GM18511 (cell line): ENCODE measurements at regions not wholly inside any gene's neighbourhood (a gene's known extent, or its start where the extent isn't known, plus 50 kb on each side); places are given as distances from the start of the nearest gene placed in this dataset.
"Not testable (repeated sequence)": the region's sequence is repeated elsewhere in the genome, so short reads cannot be mapped to it uniquely, and the experiment has no call there.

ENCODE experiments used
- ATAC-seq: cut with Tn5 transposase; IDR thresholded peaks from one replicate; pipeline ENCODE4 v1.9.1; 2021; ENCODE audit warnings: mild to moderate bottlenecking, moderate library complexity; ENCODE audit not compliant: unreplicated experiment

DNA sequence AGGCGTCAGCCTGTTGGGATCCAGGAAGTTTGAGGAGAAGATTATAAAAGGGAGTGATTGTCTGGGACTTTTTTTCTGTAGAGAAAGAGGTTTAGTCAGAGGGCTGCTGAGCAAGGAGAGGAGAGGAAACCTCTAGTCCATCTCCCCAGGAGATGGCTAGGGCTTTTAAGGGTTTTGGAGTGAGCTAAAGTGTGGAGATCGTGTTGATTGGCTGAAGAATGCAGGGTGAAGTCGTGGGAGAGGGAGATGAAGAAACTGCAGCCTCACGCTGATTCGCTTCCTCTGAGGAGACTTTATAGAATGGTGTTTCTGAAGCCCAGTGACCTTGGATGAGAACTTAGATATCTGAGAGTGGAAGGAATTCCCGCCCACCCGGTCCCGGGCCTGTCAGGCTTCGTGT is 193.7 kb upstream of the PWP1 start:
- no peak for ATAC-seq

DNA sequence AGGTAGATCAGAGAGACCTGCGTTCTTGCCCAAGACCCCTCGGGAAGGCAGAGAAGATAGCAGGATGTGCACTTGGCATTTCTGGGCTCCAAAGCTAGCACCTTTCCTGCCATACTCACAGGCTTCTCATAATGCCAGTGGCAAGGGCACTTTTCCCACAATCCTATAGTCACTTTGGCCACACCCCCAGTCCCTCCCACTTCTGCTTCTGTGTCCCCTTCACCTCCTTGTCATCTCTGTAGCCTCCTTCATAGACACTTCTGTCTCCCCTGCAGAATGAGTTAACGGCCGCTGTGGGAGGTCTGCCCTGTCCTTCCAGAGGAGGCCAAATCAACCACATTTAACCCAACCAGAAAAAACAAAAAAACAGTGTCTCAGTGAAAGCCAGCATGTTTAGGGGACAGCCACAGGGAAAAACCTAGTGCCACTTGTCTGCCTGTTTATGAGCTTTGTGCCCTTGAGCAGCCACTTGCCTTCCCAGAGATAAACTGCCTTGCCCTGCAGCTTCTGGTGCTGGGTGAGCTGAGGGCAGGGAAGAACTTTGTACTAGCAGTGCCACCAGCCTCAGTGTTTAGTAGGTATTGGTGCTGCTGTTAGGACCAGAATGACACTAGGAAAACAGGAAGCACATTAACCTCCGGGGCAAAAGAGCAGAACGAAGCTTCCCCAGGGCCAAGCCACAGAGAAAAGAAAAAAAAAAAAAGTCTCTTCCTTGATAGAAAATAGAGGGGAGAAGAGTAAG is 193.0 kb upstream of the PWP1 start:
- ATAC-seq: no peak

DNA sequence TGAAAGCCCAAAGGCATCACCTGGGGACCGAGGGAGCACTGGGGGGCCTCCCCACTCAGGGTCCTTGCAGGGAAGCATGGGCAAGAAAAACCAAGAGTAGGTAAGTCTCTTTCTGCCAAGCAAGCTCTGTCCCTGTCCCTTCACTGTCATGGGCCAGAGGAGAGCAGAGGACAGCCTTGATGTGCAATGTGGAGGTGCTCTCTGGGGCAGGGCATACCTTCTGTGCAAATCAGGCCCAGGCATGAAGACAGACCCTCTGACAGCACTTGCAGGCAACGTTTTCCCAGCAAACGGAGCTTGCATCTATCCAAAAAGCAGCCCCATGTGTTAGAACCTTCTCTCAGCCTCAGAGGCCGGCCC is 192.5 kb upstream of the PWP1 start:
- no peak for ATAC-seq

DNA sequence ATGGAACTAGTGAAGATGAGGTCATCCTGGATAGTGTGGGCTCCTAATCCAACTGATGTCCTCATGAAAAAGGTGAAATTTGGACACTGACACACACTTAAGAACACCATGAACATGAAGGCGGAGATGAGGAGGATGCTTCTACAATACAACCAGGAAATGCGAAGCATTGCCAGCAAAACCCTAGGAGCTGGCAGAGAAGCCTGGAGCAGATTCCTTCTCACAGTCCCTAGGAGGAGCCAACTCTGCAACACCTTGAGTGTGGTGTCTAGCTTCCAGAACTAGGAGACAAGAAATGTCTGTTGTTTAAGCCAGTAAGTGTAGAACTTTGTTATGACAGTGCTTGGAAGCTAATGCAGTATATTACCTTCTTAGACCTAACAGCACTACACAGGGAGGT is 191.9 kb upstream of the PWP1 start:
- ATAC-seq: no peak

DNA sequence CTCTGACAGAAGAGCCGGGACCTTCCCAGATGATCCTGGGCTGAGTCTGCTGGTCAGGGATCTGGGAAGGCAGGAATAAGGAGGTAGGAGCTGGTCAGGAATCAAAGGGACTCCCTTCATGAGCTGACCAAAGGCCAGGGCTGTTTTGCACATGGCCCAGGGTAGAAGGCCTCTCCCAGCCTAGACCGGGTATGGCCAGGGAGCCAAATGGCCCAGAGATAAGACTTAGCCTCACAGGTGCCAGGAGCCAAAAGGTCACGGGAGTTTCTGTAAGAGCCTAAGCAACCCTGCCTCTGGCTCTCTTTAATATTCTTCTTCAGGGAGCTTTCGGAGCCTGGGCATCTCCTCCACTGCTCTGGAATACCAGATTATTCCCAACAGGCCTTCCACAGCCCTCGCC is 191.3 kb upstream of the PWP1 start:
- ATAC-seq: no peak

DNA sequence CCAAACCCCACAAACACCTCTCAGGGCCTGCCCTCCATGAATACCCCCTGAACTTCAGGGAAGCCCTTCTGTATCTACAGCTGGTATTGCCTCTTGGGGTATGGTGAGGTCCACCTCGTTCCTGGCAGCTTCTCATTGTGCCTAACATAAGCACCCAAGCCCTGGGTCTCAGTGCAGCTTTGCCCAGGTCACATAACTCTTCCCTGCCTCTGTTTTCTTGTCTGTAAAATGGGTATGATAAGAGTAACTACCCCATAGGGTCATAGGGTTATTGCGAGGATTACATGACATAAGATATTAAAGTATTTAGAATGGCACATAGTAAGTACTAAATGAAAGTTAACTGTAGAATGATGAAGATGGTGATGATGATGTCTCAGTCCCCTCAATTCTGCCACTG is 190.0 kb upstream of the PWP1 start:
- ATAC-seq: no peak

DNA sequence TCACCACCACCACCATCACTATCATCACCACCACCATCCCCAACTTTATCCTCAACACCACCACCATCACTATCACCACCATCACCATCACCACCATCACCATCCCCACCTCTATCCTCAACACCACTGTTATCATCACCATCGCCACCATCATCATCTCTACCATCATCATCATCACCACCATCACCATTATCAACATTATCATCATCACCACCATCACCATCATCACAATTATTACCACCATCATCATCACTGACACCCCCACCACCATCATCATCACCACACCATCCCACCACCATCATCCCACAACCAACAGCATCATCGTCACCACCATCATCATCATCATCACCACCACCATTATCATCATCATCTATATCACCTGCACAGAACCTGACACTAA is 188.4 kb upstream of the PWP1 start:
- ATAC-seq: no peak

DNA sequence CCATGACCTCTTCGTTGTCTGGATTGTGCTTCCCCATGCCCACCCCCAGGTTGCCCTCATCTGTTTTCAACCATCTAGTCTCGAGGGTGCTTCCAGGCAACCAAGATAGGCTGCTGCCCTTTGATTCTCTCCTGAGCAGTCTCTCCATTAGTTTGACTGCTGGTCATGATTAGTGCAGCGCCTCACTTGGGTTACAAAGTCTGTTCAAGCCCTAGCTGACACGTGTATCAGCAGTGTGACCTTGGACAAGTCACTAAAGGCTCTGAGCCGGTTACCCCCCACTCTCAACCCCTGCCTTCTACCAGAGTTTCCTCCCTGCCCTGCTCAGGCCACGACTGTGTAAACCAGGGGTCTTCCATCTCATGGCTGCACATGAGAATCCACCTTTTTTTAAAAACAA is 185.3 kb upstream of the PWP1 start:
- no peak for ATAC-seq

DNA sequence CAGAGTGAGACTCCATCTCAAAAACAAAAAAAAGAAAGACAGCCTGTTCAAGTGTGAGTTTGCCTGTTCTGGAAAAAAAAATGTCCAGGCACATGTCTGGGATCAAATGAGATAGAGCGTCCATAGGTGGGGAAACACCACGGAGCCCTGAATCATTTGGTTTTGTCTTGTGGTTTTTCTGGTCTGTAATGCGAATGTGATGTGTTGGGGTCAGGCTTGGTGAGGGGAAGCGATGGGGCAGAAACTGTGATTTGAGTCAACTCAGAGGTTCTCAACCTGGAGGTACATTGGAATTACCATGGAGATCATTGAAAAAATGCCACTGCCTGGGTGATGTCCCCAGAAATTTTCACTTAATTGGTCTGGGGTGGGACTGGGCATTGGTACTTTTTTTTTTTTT is 183.9 kb upstream of the PWP1 start:
- no peak for ATAC-seq

DNA sequence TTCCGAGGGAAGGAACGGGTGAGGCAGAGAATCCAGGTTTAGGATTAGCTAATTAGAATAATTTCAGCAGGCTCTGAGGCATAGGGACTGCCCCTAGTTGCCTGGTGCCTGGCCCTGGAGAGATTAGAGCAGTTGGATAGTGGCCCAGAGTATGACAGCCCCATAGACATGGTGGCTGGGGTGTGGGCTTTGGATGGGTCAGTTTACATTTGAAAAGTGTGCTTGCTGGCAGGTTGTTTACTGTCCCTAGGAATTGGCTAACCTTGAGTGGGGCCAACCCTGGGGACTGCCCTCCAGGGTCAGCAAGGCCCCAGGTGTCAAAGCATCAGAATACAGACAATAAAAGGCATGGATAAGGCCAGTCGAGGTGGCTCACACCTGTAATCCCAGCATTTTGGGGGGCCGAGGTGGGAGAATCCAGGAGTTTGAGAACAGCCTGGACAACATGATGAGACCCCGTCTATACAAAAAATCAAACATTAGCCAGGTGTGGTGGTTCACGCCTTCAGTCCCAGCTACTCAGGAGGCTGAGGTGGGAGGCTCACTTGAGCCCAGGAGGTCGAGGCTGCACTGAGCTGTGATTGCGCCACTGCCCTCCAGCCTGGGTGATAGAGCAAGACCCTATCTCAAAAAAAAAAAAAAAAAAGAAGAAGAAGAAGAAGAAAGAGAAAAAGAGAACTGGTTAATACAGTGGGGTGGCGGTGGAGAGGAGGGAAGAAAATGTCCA is 182.3 kb upstream of the PWP1 start:
- no peak for ATAC-seq

DNA sequence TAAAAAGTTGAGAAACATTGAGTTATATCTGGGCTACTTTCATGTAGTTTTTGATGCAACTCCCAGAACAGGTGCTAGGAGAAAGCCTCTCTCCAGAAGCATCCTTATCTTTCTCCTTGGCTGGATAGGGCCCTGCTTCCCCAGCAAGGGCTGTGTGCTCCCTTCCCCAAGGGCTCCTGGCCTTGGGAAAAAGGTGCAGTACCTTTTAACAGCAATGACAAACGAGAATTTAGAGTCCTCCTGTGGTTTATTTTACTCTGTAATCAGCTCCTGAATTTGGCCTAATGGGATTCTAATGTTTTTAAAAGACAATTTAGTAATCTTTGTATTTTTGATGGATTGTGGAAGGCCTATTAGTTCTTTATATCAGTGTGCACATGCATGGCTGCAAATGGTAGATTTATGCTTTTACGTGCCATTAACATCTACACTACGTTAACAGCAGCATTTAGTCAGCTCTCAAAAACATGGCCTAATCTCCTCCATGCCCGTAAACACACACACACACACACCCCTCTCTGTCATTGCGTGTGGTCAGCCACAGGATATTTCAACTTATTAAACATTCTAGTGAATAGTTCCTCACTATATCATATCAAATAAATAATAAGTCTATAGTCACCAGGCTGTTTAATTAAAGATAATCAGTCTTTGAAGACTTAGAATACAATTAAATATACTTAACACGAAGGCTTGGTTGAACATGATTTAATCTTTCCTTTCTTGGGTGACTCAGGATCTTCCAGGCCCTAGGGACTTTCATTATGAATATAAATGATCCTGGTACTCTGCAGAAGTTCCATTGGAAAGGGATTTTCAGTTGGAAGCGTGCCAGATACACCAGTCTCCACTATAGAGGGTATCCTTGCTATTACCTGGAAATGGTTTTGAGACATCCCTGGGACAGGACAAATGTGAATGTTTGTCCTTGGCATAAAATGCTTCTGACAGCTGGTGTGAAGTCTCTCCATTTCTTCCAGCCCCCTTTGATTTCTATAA is 181.4 kb upstream of the PWP1 start:
- ATAC-seq: no peak

DNA sequence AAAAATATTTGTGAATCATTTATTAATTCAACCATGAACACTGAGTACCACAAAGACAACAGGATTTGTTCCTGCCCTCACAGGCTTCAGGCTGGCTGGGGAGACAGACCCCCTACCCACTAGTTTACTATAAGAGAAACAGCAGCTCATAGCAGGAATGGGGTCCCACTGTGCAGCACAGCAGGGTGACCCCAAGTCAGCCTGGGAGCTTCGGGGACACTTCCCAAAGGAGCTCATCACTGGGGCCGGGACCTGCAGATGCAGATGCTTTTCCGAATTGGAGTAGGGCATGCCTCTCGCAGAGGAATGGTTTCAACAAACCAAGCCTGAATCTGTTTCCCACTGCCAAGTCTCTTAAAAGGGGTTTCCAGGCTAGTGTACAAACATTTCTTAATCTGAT is 176.2 kb upstream of the PWP1 start:
- ATAC-seq: no peak

DNA sequence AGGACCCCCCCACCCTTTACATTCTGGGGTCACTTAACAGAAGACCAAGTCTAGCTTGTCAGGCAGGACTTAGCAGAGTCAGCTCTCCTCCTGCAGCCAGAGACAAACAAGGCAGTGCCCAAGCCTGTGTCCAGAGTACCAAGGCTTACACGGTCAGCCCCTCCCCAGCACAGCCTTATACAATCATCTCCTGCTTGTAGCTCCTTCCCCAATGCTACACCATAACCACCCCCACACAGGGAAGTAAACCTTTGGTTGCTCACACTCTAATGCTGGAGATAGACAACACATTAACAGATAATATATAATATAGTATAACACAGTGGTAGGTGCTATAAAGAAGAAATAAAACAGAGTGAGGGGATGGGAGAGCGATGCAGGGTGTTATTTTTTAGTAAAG is 175.4 kb upstream of the PWP1 start:
- no peak for ATAC-seq

DNA sequence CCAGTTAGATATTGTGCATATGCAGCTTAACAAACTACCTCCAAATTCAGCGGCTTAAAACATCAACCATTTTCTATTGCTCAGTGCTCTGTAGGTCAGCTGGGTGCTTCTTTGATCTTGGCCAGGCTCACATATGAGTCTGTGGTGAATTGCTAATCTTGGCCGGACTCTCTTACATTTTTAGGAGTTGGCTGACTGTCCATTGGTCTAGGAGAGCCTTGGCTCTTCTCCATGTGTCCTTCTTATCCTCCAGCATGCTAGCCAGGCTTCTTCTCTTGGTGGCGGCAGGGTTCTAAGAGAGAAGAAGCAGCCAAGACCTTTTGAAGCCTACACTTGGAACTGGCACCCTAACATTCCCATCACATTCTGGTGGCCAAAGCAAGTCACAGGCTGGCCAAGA is 174.3 kb upstream of the PWP1 start:
- no peak for ATAC-seq

DNA sequence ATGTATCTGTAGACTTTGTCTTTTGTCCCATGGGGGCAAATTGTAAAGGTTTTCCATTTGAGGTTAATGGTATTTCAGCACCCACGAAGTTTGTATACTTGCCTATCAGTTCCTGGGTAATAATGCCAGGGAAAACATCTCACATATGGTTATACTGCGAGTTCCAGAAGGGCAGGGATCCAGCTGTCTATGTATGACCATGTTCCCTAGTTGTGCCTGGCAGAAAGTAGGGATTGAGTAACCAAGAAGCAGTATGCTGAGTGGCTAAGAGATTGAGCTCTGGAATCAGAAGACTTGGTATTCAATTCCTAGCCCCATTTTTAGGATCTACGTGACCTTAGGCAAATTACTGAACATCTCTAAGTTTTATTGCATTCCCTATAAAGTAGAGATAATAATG is 173.2 kb upstream of the PWP1 start:
- ATAC-seq: no peak

DNA sequence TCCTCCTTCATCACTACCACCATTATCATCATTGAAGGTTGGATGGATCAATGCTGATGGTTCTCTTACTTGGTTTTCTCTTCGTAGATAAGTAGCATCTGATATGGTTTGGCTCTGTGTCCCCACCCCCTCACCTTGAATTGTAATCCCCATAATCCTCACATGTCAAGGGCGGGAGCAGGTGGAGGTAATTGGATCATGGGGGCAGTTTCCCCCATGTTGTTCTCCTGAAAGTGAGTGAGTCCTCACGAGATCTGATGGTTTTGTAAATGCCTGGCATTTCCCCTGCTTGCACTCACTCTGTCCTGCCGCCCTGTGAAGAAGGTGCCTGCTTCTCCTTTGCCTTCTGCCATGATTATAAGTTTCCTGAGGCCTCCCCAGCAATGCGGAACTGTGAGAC is 172.4 kb upstream of the PWP1 start:
- no peak for ATAC-seq

DNA sequence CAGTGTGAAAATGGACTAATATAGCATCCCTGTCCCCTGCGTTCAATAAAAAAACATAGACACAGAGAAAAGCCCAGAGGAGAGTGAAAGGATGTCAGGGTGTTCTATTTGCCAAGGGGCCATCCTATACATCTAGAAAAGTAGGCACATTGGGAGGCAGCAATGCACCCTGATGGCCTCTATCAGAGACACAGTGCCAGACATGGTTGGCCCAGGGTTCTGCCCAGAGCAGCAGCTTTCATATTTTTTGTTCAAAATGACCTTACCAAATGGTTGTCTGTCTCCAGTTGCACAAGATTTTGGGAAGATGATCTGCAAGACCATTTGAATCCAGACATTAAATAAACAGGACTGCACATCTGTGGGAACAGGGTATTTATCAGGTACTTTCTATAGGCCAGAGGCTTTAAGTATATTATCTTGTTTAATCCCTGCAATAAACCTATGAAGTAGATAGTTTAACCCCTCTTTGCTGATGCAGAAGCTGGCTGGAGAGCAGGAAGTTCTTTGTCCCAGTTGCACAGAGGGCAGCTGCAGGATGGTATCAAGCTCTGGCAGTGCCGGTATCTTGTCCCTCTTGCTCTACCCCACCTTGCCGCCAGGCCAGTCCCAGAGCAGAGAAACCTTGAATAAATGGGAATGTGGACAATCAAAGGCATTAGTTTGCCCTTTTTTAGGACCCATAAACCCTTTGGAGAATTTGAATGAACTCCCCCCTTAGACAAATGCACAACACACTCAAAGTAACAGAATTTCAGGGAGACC is 171.8 kb upstream of the PWP1 start:
- ATAC-seq: no peak

DNA sequence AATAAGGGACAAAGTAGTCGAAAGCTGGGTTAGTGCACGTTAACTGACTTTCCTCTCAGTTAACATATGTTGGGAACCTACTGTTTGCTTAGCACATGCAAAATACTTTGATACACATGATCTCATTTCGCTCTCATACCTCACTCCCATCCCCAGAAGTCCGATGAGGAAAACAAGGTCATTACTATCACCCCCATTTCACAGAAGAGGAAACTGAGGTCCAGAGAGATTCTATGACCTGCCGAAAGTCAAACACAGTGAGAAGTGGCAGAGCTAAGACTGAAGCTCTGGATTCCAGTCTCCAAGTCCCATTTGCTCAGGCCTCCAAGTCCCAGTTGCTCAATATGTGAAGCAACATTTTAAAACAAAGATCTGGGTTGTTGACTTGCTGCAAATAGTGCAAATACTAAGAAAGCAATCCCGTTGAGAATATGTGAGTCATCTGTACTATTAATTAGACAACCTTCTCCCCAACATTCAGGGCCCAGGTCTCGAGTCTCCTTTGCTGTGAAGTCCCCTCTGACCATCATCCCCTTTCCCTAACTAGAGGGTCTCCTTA is 170.6 kb upstream of the PWP1 start:
- ATAC-seq: no peak

DNA sequence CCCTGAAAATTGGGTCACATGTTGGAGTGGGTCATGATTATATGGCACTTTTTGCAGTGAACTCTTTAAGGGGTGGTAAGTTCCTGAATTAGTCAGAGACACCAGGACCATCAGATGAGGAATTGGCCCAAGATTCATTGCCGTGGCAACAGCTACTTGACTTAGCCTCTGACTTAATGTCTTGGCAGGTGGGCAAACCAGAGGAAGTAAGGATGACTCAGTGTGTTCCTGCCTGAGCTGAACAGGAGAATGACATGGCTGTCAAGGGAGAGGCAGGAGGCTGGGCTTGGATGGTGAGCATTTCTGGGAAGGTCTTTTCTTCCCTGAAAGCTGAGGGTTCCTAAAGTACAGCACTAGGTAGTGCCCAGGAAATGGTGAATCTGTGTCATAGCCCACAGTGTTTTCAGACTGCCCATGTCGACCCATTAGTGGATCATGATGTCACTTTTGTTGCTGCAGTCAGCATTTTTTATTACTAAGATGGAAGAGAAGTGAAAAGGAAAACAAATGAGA is 170.1 kb upstream of the PWP1 start:
- no peak for ATAC-seq

DNA sequence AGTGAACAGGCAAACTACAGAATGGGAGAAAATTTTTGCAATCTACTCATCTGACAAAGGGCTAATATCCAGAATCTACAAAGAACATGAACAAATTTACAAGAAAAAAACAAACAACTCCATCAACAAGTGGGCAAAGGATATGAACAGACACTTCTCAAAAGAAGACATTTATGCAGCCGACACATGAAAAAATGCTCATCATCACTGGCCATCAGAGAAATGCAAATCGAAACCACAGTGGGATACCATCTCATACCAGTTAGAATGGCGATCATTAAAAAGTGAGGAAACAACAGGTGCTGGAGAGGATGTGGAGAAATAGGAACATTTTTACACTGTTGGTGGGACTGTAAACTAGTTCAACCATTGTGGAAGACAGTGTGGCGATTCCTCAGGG is 167.8 kb upstream of the PWP1 start:
- ATAC-seq: not testable (repeated sequence)
